Activated CD4-positive, alpha-beta T cell treated with anti-CD3 and anti-CD28 coated beads, Interleukin-2, amount 10 ng/mL, durations not matched to agents 7 days and 5 days (primary cell): ENCODE measurements at regions not wholly inside any gene's neighbourhood (a gene's known extent, or its start where the extent isn't known, plus 50 kb on each side); places are given as distances from the start of the nearest gene placed in this dataset.

Experiments used
- CTCF ChIA-PET: fragments of 350-600 bp; sonication (Branson Sonifier 250); formaldehyde crosslinking; loops from one replicate; lab custom pipeline; 2021; ENCODE audit warnings: antibody characterized with exemption; lab: Charles Lee
- POLR2A ChIA-PET: fragments of 350-600 bp; sonication (Branson Sonifier 250); formaldehyde crosslinking; loops from one replicate; lab custom pipeline; 2021; ENCODE audit warnings: antibody characterized with exemption; lab: Charles Lee
- DNase-seq: peaks from one replicate; pipeline ENCODE4 v3.0.0-alpha.2; 2020
- H3K27ac Mint-ChIP-seq: one replicate; pipeline ENCODE4 v1.8.0; 2021; ENCODE audit warnings: mild to moderate bottlenecking, moderate library complexity, mixed read lengths
- H3K27me3 Mint-ChIP-seq: one replicate; pipeline ENCODE4 v1.8.0; 2021; ENCODE audit warnings: mixed read lengths
- H3K36me3 Mint-ChIP-seq: one replicate; pipeline ENCODE4 v1.8.0; 2021; ENCODE audit warnings: low read depth, mixed read lengths
- H3K4me1 Mint-ChIP-seq: one replicate; pipeline ENCODE4 v1.8.0; 2021; ENCODE audit warnings: mixed read lengths
- H3K4me3 Mint-ChIP-seq: one replicate; pipeline ENCODE4 v1.8.0; 2021; ENCODE audit warnings: mild to moderate bottlenecking, moderate library complexity, mixed read lengths
- H3K9me3 Mint-ChIP-seq: one replicate; pipeline ENCODE4 v1.8.0; 2021; ENCODE audit warnings: mixed read lengths

- DNase-seq, result no peak
- no peak overlapping the region for H3K27ac Mint-ChIP-seq
- H3K4me1 Mint-ChIP-seq, result no peaks in the 10 kb centered on the region
- ChIA-PET POLR2A (no interaction called here), CTCF (no interaction called here)
- H3K36me3 Mint-ChIP-seq, result no peaks in the 10 kb centered on the region
- H3K9me3 Mint-ChIP-seq, result peaks cover 7% of the 10 kb centered on the region
- no peak overlapping the region for H3K4me3 Mint-ChIP-seq
- no peaks in the 10 kb centered on the region for H3K27me3 Mint-ChIP-seq
Observed at GRCh38 chr12:125968413-125968812, 903.2 kb downstream of the AACS start.

DNA sequence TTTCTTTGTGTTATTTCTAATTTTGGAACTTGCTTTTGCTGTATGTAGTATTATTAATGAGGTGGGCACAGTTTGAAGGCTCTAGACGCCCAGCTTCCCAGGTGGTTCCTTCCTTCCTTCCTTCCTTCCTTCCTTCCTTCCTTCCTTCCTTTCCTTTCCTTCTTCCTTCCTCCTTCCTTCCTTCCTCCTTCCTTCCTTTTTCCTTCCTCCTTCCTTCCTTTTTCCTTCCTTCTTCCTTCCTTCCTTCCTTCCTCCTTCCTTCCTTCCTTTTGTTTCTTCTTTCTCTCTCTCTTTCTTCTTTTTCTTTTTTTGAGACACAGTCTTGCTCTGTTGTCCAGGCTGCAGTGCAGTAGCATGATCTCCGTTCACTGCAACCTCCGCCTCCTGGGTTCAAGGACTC is 906.7 kb downstream of the AACS start:
- ChIA-PET POLR2A (no interaction called here), CTCF (no interaction called here)
- Mint-ChIP-seq H3K27ac (no peak overlapping the region), H3K27me3 (no peaks in the 10 kb centered on the region), H3K4me1 (no peaks in the 10 kb centered on the region), H3K36me3 (no peaks in the 10 kb centered on the region), H3K4me3 (no peak overlapping the region), H3K9me3 (no peaks in the 10 kb centered on the region)
- DNase-seq, result no peak

GRCh38 chr12:125978286-125978685 is 913.1 kb downstream of the AACS start:
- CTCF ChIA-PET, result no interaction called here
- Mint-ChIP-seq H3K27me3 (no peaks in the 10 kb centered on the region), H3K36me3 (no peaks in the 10 kb centered on the region), H3K27ac (no peak overlapping the region), H3K9me3 (no peaks in the 10 kb centered on the region), H3K4me1 (no peaks in the 10 kb centered on the region), H3K4me3 (no peak overlapping the region)
- POLR2A ChIA-PET, result no interaction called here
- DNase-seq, result no peak

DNA sequence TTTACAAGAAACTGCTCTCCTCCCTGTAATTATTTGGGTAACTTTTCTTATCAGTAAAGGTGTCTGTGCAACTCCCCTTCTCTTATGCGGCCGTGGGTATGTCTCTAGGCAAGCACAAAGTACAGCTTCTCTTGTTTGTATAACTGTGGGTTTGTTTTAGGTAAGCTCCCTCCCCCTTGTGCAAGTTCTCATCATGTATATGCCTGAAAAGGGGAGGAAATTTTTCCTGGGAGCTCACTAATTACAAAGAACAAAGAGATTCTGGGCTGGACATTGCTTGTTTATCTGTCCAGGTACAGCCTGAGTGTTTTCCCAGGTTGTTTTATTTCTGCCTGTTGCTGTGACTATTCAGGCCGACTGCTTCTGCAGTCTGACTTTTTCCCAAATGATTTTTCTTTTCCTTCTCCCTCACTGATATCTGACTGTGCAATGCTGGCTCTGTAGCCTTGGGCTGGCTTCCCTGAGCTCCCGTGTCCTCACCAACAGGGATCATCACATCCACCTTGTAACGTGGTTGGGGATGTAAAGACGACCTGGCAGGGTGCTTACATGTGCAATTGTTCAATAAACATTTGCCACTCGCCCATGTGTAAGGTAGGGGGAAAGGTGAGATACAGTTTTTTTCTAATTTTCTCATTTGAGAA is 916.5 kb downstream of the AACS start:
- Mint-ChIP-seq H3K9me3 (no peaks in the 10 kb centered on the region), H3K4me3 (no peak overlapping the region), H3K27me3 (peaks cover 5% of the 10 kb centered on the region), H3K27ac (no peak overlapping the region), H3K36me3 (no peaks in the 10 kb centered on the region), H3K4me1 (no peaks in the 10 kb centered on the region)
- DNase-seq, result no peak
- POLR2A ChIA-PET, result no interaction called here
- CTCF ChIA-PET, result no interaction called here

GRCh38 chr12:125983094-125983783 is 918.0 kb downstream of the AACS start:
- ChIA-PET CTCF (no interaction called here), POLR2A (no interaction called here)
- H3K27me3 Mint-ChIP-seq, result peaks cover 5% of the 10 kb centered on the region
- H3K36me3 Mint-ChIP-seq, result no peaks in the 10 kb centered on the region
- no peak overlapping the region for H3K4me3 Mint-ChIP-seq
- H3K9me3 Mint-ChIP-seq, result no peaks in the 10 kb centered on the region
- DNase-seq, result peak; percentile 8
- no peaks in the 10 kb centered on the region for H3K4me1 Mint-ChIP-seq
- no peak overlapping the region for H3K27ac Mint-ChIP-seq

DNA sequence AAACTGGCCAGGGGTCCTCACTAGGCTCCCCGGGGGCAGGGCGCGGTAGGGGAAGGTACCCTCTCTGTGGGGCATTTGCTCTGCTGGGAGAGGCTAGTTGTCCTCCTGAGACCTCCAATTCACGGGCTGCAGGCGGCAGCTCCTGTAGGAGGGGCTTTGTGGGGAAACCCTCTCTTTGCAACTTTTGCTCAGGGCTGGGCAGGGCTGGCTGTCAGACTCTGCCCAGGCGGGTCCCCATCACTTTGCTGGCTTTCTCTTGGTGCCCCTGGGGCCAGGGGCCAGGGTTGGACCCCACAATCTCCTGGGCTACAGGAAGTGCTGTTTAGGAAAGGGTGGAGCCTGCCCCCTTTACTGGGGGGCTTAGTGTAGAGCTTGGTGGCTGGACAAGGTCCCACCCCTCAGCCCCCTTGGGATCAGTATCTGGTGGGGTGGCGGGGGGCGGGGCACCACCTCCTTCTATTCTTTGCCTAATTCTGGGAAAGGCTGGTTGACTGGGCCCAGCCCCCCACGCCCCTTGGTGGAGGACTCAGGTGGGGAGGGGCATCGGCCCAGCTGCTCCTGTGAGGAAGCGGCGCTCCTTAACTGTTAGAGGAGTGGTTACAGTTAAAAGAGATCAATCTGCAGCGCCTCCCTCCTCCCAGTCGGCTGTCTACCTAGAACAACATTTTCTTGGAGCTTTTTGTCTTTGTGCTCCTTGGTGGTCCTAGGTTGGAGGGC is 918.7 kb downstream of the AACS start:
- CTCF ChIA-PET, result no interaction called here
- Mint-ChIP-seq H3K4me3 (no peak overlapping the region), H3K27me3 (peaks cover 5% of the 10 kb centered on the region), H3K27ac (no peak overlapping the region), H3K4me1 (no peaks in the 10 kb centered on the region), H3K36me3 (no peaks in the 10 kb centered on the region), H3K9me3 (no peaks in the 10 kb centered on the region)
- POLR2A ChIA-PET, result no interaction called here
- no peak for DNase-seq

- H3K27ac Mint-ChIP-seq, result no peak overlapping the region
- ChIA-PET POLR2A (no interaction called here), CTCF (no interaction called here)
- no peaks in the 10 kb centered on the region for H3K9me3 Mint-ChIP-seq
- DNase-seq, result no peak
- H3K4me1 Mint-ChIP-seq, result no peaks in the 10 kb centered on the region
- no peak overlapping the region for H3K4me3 Mint-ChIP-seq
- peaks cover 5% of the 10 kb centered on the region for H3K27me3 Mint-ChIP-seq
- H3K36me3 Mint-ChIP-seq, result no peaks in the 10 kb centered on the region
Observed at GRCh38 chr12:125988545-125988944, 923.3 kb downstream of the AACS start.

GRCh38 chr12:125989696-125990095 is 924.5 kb downstream of the AACS start:
- Mint-ChIP-seq H3K36me3 (no peaks in the 10 kb centered on the region), H3K9me3 (no peaks in the 10 kb centered on the region), H3K4me1 (no peaks in the 10 kb centered on the region), H3K27me3 (peaks cover 3% of the 10 kb centered on the region), H3K4me3 (no peak overlapping the region), H3K27ac (no peak overlapping the region)
- no peak for DNase-seq
- ChIA-PET POLR2A (no interaction called here), CTCF (no interaction called here)

GRCh38 chr12:125996443-125996842 is 931.2 kb downstream of the AACS start:
- POLR2A ChIA-PET, result no interaction called here
- CTCF ChIA-PET, result no interaction called here
- no peaks in the 10 kb centered on the region for H3K27me3 Mint-ChIP-seq

DNA sequence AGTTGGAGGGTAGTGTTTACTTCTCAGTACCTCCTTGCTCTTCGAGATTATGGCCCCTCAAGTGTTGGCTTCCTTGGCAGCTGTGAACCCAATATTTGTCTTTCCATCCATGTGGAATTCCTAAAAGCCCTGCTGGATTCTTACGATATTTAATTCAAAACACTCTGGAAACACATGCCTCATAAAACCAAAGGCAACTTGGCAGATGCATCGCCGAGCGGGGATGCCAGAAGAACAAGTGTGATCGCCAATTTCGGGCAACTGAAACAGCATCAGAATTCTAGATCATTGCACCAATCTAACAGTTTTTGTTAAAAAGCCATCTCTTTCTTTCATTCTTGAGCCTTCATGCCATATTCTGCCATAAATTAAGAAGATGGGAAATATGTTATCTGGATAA is 934.4 kb downstream of the AACS start:
- Mint-ChIP-seq H3K4me3 (no peak overlapping the region), H3K27ac (no peak overlapping the region), H3K27me3 (no peaks in the 10 kb centered on the region), H3K4me1 (no peaks in the 10 kb centered on the region), H3K9me3 (peaks cover 7% of the 10 kb centered on the region), H3K36me3 (no peaks in the 10 kb centered on the region)
- DNase-seq, result no peak
- ChIA-PET CTCF (no interaction called here), POLR2A (no interaction called here)

More at GRCh38 chr12:125996443-125996842, 931.2 kb downstream of the AACS start:
- no peak overlapping the region for H3K4me3 Mint-ChIP-seq
- no peaks in the 10 kb centered on the region for H3K36me3 Mint-ChIP-seq
- DNase-seq, result no peak
- no peaks in the 10 kb centered on the region for H3K4me1 Mint-ChIP-seq
- H3K27ac Mint-ChIP-seq, result no peak overlapping the region
- peaks cover 4% of the 10 kb centered on the region for H3K9me3 Mint-ChIP-seq

DNA sequence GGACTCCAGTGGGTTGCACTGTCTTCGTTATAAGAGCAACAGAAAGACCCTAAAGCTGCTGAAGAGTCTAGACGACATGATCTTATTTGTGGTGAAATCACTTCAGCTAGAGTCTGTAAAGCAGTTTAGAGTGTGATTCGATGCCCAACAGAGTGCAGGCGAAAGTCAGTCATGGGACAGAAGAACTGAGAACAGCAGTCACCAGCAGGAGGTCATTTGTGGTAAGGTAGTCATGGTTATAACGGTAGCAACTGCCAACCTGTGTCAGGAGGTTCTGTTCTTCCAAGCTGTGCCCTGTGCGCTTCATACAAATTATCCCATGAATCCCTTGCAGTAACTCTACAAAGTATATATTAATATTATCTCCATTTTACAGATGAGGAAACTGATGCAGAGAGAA is 954.1 kb downstream of the AACS start:
- ChIA-PET POLR2A (no interaction called here), CTCF (no interaction called here)
- H3K4me1 Mint-ChIP-seq, result no peaks in the 10 kb centered on the region
- no peak overlapping the region for H3K4me3 Mint-ChIP-seq
- no peaks in the 10 kb centered on the region for H3K27me3 Mint-ChIP-seq
- H3K9me3 Mint-ChIP-seq, result peaks cover 28% of the 10 kb centered on the region
- no peak overlapping the region for H3K27ac Mint-ChIP-seq
- H3K36me3 Mint-ChIP-seq, result no peaks in the 10 kb centered on the region
- DNase-seq, result no peak

DNA sequence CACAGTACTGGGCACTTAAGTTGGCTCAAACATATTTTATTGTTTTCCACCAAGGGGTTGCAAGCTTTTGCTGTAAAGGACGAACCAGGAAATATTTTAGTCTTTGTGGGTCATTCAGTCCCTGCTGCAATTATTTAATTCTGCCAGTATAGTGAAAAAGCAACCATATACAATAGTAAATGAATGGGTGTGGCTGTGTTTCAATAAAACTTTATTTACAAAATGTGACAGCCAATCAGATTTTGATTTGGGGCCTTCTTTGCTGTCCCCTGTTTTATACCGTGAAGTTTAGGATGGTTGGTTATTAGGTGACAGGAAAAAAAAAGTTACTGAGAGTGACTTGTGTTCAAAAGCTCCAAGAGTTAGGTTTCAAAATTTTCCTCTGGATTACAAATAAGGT is 956.4 kb downstream of the AACS start:
- no peaks in the 10 kb centered on the region for H3K4me1 Mint-ChIP-seq
- H3K27me3 Mint-ChIP-seq, result no peaks in the 10 kb centered on the region
- H3K9me3 Mint-ChIP-seq, result peaks cover 24% of the 10 kb centered on the region
- H3K36me3 Mint-ChIP-seq, result no peaks in the 10 kb centered on the region
- POLR2A ChIA-PET, result no interaction called here
- no peak overlapping the region for H3K27ac Mint-ChIP-seq
- CTCF ChIA-PET, result no interaction called here
- no peak for DNase-seq
- no peak overlapping the region for H3K4me3 Mint-ChIP-seq

DNA sequence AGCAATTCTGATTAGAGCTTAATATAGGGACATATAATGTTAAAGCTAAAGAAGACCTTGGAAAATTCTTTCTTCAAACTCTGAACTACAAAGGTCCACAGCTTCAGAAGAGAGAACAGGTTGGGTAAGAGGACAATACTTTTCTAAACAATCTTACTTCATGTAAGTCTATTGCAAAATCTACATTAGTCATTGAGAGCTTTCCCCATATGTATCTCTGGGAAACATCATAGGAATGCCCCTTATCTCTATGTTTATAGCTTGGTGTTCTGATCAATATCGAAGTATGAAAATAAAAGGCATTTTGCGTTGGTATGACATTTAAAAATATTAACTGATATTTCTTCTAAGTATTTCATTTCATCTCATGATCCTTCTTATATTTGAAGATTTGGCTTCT is 962.6 kb downstream of the AACS start:
- no peak overlapping the region for H3K27ac Mint-ChIP-seq
- no peaks in the 10 kb centered on the region for H3K36me3 Mint-ChIP-seq
- no peaks in the 10 kb centered on the region for H3K4me1 Mint-ChIP-seq
- DNase-seq, result no peak
- POLR2A ChIA-PET, result no interaction called here
- CTCF ChIA-PET, result no interaction called here
- no peaks in the 10 kb centered on the region for H3K27me3 Mint-ChIP-seq
- no peak overlapping the region for H3K4me3 Mint-ChIP-seq
- H3K9me3 Mint-ChIP-seq, result peaks cover 3% of the 10 kb centered on the region
